Mesenchymal stem cell (in vitro differentiated cells and primary cell): ENCODE measurements at regions not wholly inside any gene's neighbourhood (a gene's known extent, or its start where the extent isn't known, plus 50 kb on each side); places are given as distances from the start of the nearest gene placed in this dataset.

Source experiments
- DNase-seq: peaks from one replicate; pipeline ENCODE4 v3.0.0-alpha.2; 2013
- H2AFZ ChIP-seq: one replicate; pipeline ENCODE4 v1.6.1; 2013; ENCODE audit warnings: low read depth, mild to moderate bottlenecking, control low read depth, inconsistent platforms, low read length, moderate library complexity
- H2AK5ac ChIP-seq: 2 replicates; pipeline ENCODE4 v1.6.1; 2013; ENCODE audit warnings: low read length, moderate library complexity, mild to moderate bottlenecking, inconsistent platforms; ENCODE audit not compliant: severe bottlenecking
- H2BK120ac ChIP-seq: one replicate; pipeline ENCODE4 v1.6.1; 2013; ENCODE audit warnings: low read depth, mild to moderate bottlenecking, inconsistent platforms, low read length, moderate library complexity
- H2BK12ac ChIP-seq, 2 experiments: one replicate each; pipeline ENCODE4 v1.6.1; 2013; ENCODE audit warnings: inconsistent platforms in 2 of 2, low read length in 2 of 2, mild to moderate bottlenecking in 2 of 2, moderate library complexity in 2 of 2, control low read depth in 1 of 2
- H2BK15ac ChIP-seq: one replicate; pipeline ENCODE4 v1.6.1; 2013; ENCODE audit warnings: mild to moderate bottlenecking, low read depth, inconsistent platforms; ENCODE audit not compliant: poor library complexity, severe bottlenecking
- H2BK5ac ChIP-seq: 2 replicates; pipeline ENCODE4 v1.6.1; 2013; ENCODE audit warnings: low read depth, mild to moderate bottlenecking, low read length, control low read depth, inconsistent platforms; ENCODE audit not compliant: poor library complexity, severe bottlenecking
- H3K14ac ChIP-seq, 2 experiments: one replicate each; pipeline ENCODE4 v1.6.1; 2013; ENCODE audit warnings: inconsistent platforms in 2 of 2, low read length in 2 of 2, control low read depth in 1 of 2, mild to moderate bottlenecking in 1 of 2, moderate library complexity in 1 of 2
- H3K18ac ChIP-seq, 2 experiments: one replicate each; pipeline ENCODE4 v1.6.1; 2013; ENCODE audit warnings: inconsistent platforms in 2 of 2, low read length in 2 of 2, control low read depth in 1 of 2, low read depth in 1 of 2, mild to moderate bottlenecking in 1 of 2
- H3K23ac ChIP-seq, 2 experiments: one replicate each; pipeline ENCODE4 v1.6.1; 2013; ENCODE audit warnings: inconsistent platforms in 2 of 2, low read length in 2 of 2, mild to moderate bottlenecking in 2 of 2, moderate library complexity in 2 of 2, control low read depth in 1 of 2
- H3K27ac ChIP-seq: 2 replicates; pipeline ENCODE4 v1.5.1; 2013; ENCODE audit warnings: mild to moderate bottlenecking, moderate library complexity, low read length, control low read depth, inconsistent platforms; ENCODE audit not compliant: poor library complexity, severe bottlenecking
- H3K27me3 ChIP-seq, 2 experiments: 2 replicates each; pipeline versions ENCODE4 v1.6.1 to v1.7.0; 2013; ENCODE audit warnings: low read length in 2 of 2, mild to moderate bottlenecking in 2 of 2, moderate library complexity in 2 of 2, control low read depth in 1 of 2, inconsistent platforms in 1 of 2; ENCODE audit not compliant: control insufficient read depth in 1 of 2, insufficient read depth in 1 of 2
- H3K36me3 ChIP-seq, 2 experiments: 2 replicates each; pipeline versions ENCODE4 v1.6.1 to v1.7.0; 2013; ENCODE audit warnings: low read length in 2 of 2, control low read depth in 1 of 2, inconsistent platforms in 1 of 2, low read depth in 1 of 2, mild to moderate bottlenecking in 1 of 2; ENCODE audit not compliant: insufficient read depth in 2 of 2, control insufficient read depth in 1 of 2
- H3K4ac ChIP-seq, 2 experiments: one replicate each; pipeline ENCODE4 v1.6.1; 2013; ENCODE audit warnings: inconsistent platforms in 2 of 2, low read length in 2 of 2, mild to moderate bottlenecking in 2 of 2, moderate library complexity in 2 of 2, control low read depth in 1 of 2, low read depth in 1 of 2
- H3K4me1 ChIP-seq: 2 replicates; pipeline ENCODE4 v1.6.1; 2013; ENCODE audit warnings: low read depth, low read length, control low read depth; ENCODE audit not compliant: control insufficient read depth, insufficient read depth
- H3K4me2 ChIP-seq: 2 replicates; pipeline ENCODE4 v1.6.1; 2013; ENCODE audit warnings: low read length, mild to moderate bottlenecking, inconsistent platforms; ENCODE audit not compliant: poor library complexity, severe bottlenecking
- H3K4me3 ChIP-seq, 2 experiments: 2 replicates each; pipeline versions ENCODE4 v1.5.1 to v1.7.0; 2013; ENCODE audit warnings: low read length in 2 of 2, mild to moderate bottlenecking in 2 of 2, control low read depth in 1 of 2, low read depth in 1 of 2; ENCODE audit not compliant: insufficient read depth in 1 of 2
- H3K79me1 ChIP-seq: replicated peaks from 2 replicates; pipeline ENCODE4 v1.6.1; 2013; ENCODE audit warnings: mild to moderate bottlenecking, control low read depth, low read length, inconsistent platforms; ENCODE audit not compliant: poor library complexity, severe bottlenecking
- H3K9ac ChIP-seq: 2 replicates; pipeline ENCODE4 v1.7.0; 2013; ENCODE audit warnings: mild to moderate bottlenecking, low read length, moderate library complexity
- H3K9me3 ChIP-seq: 2 replicates; pipeline ENCODE4 v1.7.0; 2013; ENCODE audit warnings: mild to moderate bottlenecking, low read length; ENCODE audit not compliant: control insufficient read depth
- H4K8ac ChIP-seq: one replicate; pipeline ENCODE4 v1.6.1; 2013; ENCODE audit warnings: inconsistent platforms, mild to moderate bottlenecking, low read length, moderate library complexity
- H4K91ac ChIP-seq: one replicate; pipeline ENCODE4 v1.6.1; 2013; ENCODE audit warnings: mild to moderate bottlenecking, low read length, inconsistent platforms
- WGBS: methylation state at CpG from one replicate; pipeline ENCODE4 v1.1.7; 2013; ENCODE audit warnings: mixed read lengths; 5-methylcytosine and 5-hydroxymethylcytosine counted together

DNA sequence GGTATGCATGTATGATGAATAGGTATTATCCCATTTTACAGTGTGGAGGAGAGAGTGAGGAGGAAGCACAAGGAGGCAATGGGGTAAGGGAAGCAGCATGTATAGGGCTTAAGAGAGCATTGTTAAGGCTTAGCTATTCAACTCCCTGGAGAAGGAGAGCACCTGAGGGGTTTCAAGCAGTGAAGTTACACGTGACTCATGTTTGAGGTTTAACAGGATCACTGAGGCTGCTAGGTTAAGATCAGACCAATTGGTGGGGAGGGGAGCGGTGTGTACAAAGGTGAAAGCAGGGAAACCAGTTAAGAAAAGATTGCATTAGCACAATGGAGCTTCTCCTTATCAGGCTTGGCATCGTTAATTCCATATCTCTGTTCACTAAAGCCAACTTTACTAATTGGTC lies 64.4 kb upstream of the NHSL1 start:
- Histone ChIP-seq H3K18ac (no peak overlapping the region), H3K4me3 (no peak overlapping the region), H3K9ac (no peak overlapping the region), H2BK120ac (no peak overlapping the region), H3K14ac (no peak overlapping the region), H3K27me3 (no peaks in the 10 kb centered on the region), H3K36me3 (no peaks in the 10 kb centered on the region), H3K23ac (no peak overlapping the region), H3K4me1 (no peaks in the 10 kb centered on the region), H4K8ac (no peak overlapping the region), H2BK12ac (no peak overlapping the region), H2AK5ac (no peak overlapping the region), H2BK15ac (no peak overlapping the region), H2AFZ (no peak overlapping the region), H3K79me1 (peaks cover 18% of the 10 kb centered on the region), H4K91ac (no peak overlapping the region), H2BK5ac (no peak overlapping the region), H3K4ac (no peak overlapping the region), H3K9me3 (no peaks in the 10 kb centered on the region), H3K4me2 (no peak overlapping the region), H3K27ac (no peak overlapping the region)
- WGBS, result 76% methylated on average over 3 of the region's 3 CpGs
- DNase-seq, result no peak

DNA sequence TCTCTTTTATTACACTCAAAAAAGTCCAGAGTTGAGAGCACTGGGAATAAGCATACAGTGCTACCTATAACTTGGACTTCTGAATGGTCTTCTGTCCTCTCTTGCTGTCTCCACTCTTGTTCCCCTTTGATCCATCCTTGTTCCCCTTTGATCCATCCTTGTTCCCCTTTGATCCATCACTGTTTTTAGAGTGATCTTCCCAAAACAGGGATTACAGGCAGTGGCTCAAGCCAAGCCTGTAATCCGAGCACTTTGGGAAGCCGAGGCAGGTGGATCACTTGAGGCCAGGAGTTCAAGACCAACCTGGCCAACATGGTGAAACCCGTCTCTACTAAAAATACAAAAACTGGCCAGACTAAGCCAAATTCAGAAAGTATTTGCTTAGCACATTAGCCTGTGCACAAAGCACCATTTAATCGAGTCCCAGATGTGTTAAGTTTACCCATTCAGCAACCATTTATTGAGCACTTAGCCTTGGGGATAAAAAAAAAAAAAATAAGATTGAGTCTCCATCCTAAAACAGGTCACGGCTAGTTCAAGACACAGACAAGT lies 65.0 kb upstream of the NHSL1 start:
- no peak for DNase-seq
- Histone ChIP-seq H2BK15ac (no peak overlapping the region), H2AFZ (no peak overlapping the region), H3K4ac (no peak overlapping the region), H3K27me3 (no peaks in the 10 kb centered on the region), H4K91ac (no peak overlapping the region), H3K27ac (no peak overlapping the region), H3K9me3 (no peaks in the 10 kb centered on the region), H3K18ac (no peak overlapping the region), H3K79me1 (peaks cover 20% of the 10 kb centered on the region), H3K23ac (no peak overlapping the region), H3K4me1 (no peaks in the 10 kb centered on the region), H3K9ac (no peak overlapping the region), H2AK5ac (no peak overlapping the region), H4K8ac (no peak overlapping the region), H2BK12ac (no peak overlapping the region), H2BK120ac (no peak overlapping the region), H2BK5ac (no peak overlapping the region), H3K36me3 (no peaks in the 10 kb centered on the region), H3K14ac (no peak overlapping the region), H3K4me2 (no peak overlapping the region), H3K4me3 (no peak overlapping the region)
- WGBS, result 95% methylated on average over 5 of the region's 5 CpGs

DNA sequence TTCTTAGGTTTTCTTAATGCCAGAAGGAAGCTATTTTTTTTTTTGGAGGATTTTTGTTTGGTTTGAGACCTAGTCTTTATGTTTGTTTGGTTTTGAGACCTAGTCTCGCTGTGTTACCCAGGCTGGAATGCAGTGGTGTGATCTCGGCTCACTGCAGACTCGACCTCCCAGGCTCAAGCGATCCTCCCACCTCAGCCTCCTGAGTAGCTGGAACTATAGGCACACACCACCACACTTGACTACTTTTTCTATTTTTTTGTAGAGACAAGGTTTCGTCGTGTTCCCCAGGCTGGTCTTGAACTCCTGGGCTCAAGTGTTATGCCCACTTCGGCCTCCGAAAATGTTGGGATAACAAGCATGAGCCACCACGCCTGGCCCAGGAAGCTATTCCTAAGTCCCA lies 67.8 kb upstream of the NHSL1 start:
- Histone ChIP-seq H3K9ac (no peak overlapping the region), H4K8ac (no peak overlapping the region), H3K4me1 (peaks cover 1% of the 10 kb centered on the region), H2AFZ (no peak overlapping the region), H3K9me3 (no peaks in the 10 kb centered on the region), H4K91ac (no peak overlapping the region), H3K4me3 (no peak overlapping the region), H3K36me3 (no peaks in the 10 kb centered on the region), H3K14ac (no peak overlapping the region), H3K27ac (no peak overlapping the region), H3K23ac (no peak overlapping the region), H3K27me3 (no peaks in the 10 kb centered on the region), H2BK5ac (no peak overlapping the region), H2BK12ac (no peak overlapping the region), H3K4me2 (no peak overlapping the region), H2BK15ac (no peak overlapping the region), H3K79me1 (peaks cover 19% of the 10 kb centered on the region), H2AK5ac (no peak overlapping the region), H3K18ac (no peak overlapping the region), H3K4ac (no peak overlapping the region), H2BK120ac (no peak overlapping the region)
- WGBS, result 94% methylated on average over 8 of the region's 9 CpGs
- no peak for DNase-seq

DNA sequence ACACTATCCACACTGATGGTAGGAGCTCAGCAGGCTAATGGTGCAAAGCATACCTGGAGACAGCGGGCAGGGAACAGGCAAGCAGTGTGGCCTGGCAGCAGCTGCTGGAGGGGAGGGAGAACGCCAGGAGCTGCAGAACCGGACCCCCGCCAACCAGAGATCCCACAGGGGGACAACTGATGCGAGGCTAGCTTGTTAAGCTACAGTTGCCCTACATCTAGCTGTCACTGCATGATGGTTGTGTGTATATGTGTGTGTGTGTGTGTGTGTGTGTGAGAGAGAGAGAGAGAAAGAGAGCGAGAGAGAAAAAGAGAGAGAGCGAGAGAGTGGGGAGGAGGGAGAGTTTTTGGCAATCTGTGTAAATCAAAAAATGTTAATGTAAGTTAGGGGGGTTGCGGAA lies 69.7 kb upstream of the NHSL1 start:
- Histone ChIP-seq H2AK5ac (no peak overlapping the region), H2BK120ac (no peak overlapping the region), H3K23ac (no peak overlapping the region), H3K4ac (no peak overlapping the region), H3K18ac (no peak overlapping the region), H3K4me2 (no peak overlapping the region), H3K79me1 (peaks cover 14% of the 10 kb centered on the region), H3K9me3 (no peaks in the 10 kb centered on the region), H2AFZ (no peak overlapping the region), H4K8ac (no peak overlapping the region), H3K14ac (no peak overlapping the region), H3K36me3 (no peaks in the 10 kb centered on the region), H3K27me3 (no peaks in the 10 kb centered on the region), H3K4me1 (peaks cover 1% of the 10 kb centered on the region), H2BK12ac (no peak overlapping the region), H3K4me3 (no peak overlapping the region), H2BK5ac (no peak overlapping the region), H2BK15ac (no peak overlapping the region), H4K91ac (no peak overlapping the region), H3K27ac (no peak overlapping the region), H3K9ac (no peak overlapping the region)
- no peak for DNase-seq
- WGBS, result 97% methylated on average over 7 of the region's 8 CpGs
